CD14-positive monocyte (primary cell): ENCODE measurements at regions not wholly inside any gene's neighbourhood (a gene's known extent, or its start where the extent isn't known, plus 50 kb on each side); places are given as distances from the start of the nearest gene placed in this dataset.

Experiments
- DNase-seq, 3 donors: peaks; one replicate each; pipeline ENCODE4 v3.0.0-alpha.2; 2011 to 2022
- H2AFZ ChIP-seq: 2 replicates; pipeline ENCODE4 v1.6.0; 2012; ENCODE audit warnings: mild to moderate bottlenecking, low read depth, low read length, inconsistent platforms; ENCODE audit not compliant: insufficient read depth, poor library complexity, severe bottlenecking
- H3K27ac ChIP-seq, 2 donors: 1 replicate in 1 of 2; 2 replicates in 1 of 2; pipeline ENCODE4 v1.5.1; 2012 to 2013; ENCODE audit warnings: low read length in 2 of 2, control low read depth in 1 of 2, inconsistent platforms in 1 of 2, low read depth in 1 of 2, mild to moderate bottlenecking in 1 of 2
- H3K27me3 ChIP-seq, 2 donors: one replicate each; pipeline versions ENCODE4 v1.6.0 to v1.6.1; 2011 to 2013; ENCODE audit warnings: low read length in 2 of 2; ENCODE audit not compliant: control insufficient read depth in 2 of 2, insufficient read depth in 2 of 2
- H3K36me3 ChIP-seq, 2 donors: replicated peaks in 1 of 2; 1 replicate in 1 of 2; 2 replicates in 1 of 2; pipeline versions ENCODE4 v1.5.1 to v1.6.1; 2012 to 2013; ENCODE audit warnings: low read length in 2 of 2, control low read depth in 1 of 2, inconsistent platforms in 1 of 2, mild to moderate bottlenecking in 1 of 2; ENCODE audit not compliant: insufficient read depth in 2 of 2, control insufficient read depth in 1 of 2
- H3K4me1 ChIP-seq, 2 donors: 1 replicate in 1 of 2; 2 replicates in 1 of 2; pipeline versions ENCODE4 v1.5.1 to v1.6.1; 2012 to 2013; ENCODE audit warnings: low read length in 2 of 2, control low read depth in 1 of 2, inconsistent platforms in 1 of 2, mild to moderate bottlenecking in 1 of 2, moderate library complexity in 1 of 2; ENCODE audit not compliant: insufficient read depth in 2 of 2, control insufficient read depth in 1 of 2
- H3K4me2 ChIP-seq: replicated peaks from 2 replicates; pipeline ENCODE3; 2012; ENCODE audit warnings: low read length, moderate library complexity, mild to moderate bottlenecking; ENCODE audit not compliant: poor library complexity, severe bottlenecking; ENCODE audit errors: extremely low read depth
- H3K4me3 ChIP-seq, 3 experiments: fragments of 200-600 bp in 1 of 3; sonication (generic) in 1 of 3; replicated peaks in 1 of 3; 1 replicate in 2 of 3; 2 replicates in 1 of 3; pipeline ENCODE4 v1.5.1; 2011 to 2013; ENCODE audit warnings: low read length in 3 of 3, mild to moderate bottlenecking in 3 of 3, control low read depth in 2 of 3, low read depth in 2 of 3, inconsistent platforms in 1 of 3, moderate library complexity in 1 of 3
- H3K79me2 ChIP-seq: 2 replicates; pipeline ENCODE4 v1.6.0; 2012; ENCODE audit warnings: mild to moderate bottlenecking, control low read depth, inconsistent platforms, low read length, moderate library complexity; ENCODE audit not compliant: insufficient read depth
- H3K9ac ChIP-seq: 2 replicates; pipeline ENCODE4 v1.6.0; 2017; ENCODE audit warnings: low read length, mild to moderate bottlenecking; ENCODE audit not compliant: insufficient read depth, poor library complexity, severe bottlenecking
- H3K9me3 ChIP-seq, 2 donors: replicated peaks in 1 of 2; 1 replicate in 1 of 2; 2 replicates in 1 of 2; pipeline versions ENCODE4 v1.5.1 to v1.6.1; 2012 to 2013; ENCODE audit warnings: low read length in 2 of 2, control low read depth in 1 of 2; ENCODE audit not compliant: control insufficient read depth in 1 of 2, insufficient read depth in 1 of 2
- H4K20me1 ChIP-seq: 2 replicates; pipeline ENCODE4 v1.6.0; 2012; ENCODE audit warnings: mild to moderate bottlenecking, low read length, control low read depth, moderate library complexity; ENCODE audit not compliant: insufficient read depth
- H3K27ac Mint-ChIP-seq, 7 donors: one replicate each; pipeline ENCODE4 v1.8.0; 2020; ENCODE audit warnings: mild to moderate bottlenecking in 7 of 7, mixed read lengths in 7 of 7, moderate library complexity in 6 of 7, inconsistent platforms in 2 of 7
- H3K27me3 Mint-ChIP-seq, 3 donors: one replicate each; pipeline ENCODE4 v1.8.0; 2021 to 2022; ENCODE audit warnings: low read depth in 3 of 3, mild to moderate bottlenecking in 3 of 3, mixed read lengths in 3 of 3, moderate library complexity in 3 of 3, inconsistent platforms in 1 of 3
- H3K36me3 Mint-ChIP-seq, 2 donors: one replicate each; pipeline ENCODE4 v1.8.0; 2020; ENCODE audit warnings: mixed read lengths in 2 of 2, inconsistent platforms in 1 of 2, mild to moderate bottlenecking in 1 of 2
- H3K4me1 Mint-ChIP-seq: one replicate; pipeline ENCODE4 v1.8.0; 2020; ENCODE audit warnings: mild to moderate bottlenecking, mixed read lengths
- H3K4me3 Mint-ChIP-seq, 2 donors: one replicate each; pipeline ENCODE4 v1.8.0; 2020; ENCODE audit warnings: mild to moderate bottlenecking in 2 of 2, mixed read lengths in 2 of 2, moderate library complexity in 1 of 2
- H3K9me3 Mint-ChIP-seq, 7 donors: one replicate each; pipeline ENCODE4 v1.8.0; 2020 to 2022; ENCODE audit warnings: mixed read lengths in 7 of 7, mild to moderate bottlenecking in 6 of 7, moderate library complexity in 6 of 7, inconsistent platforms in 2 of 7
- WGBS: methylation state at CpG from one replicate; pipeline ENCODE4 v1.1.5; 2013; ENCODE audit warnings: missing lambda C conversion rate; ENCODE audit not compliant: insufficient coverage; 5-methylcytosine and 5-hydroxymethylcytosine counted together
- intact Hi-C, 2 donors: fragments of 100-400 bp; cut with micrococcal nuclease; formaldehyde crosslinking; loops; one replicate each; pipeline versions ENCODE4 v1.15.0 to v1.15.1; 2023
- TF ChIP-seq, protein P1 (sequence below): fragments of 200-600 bp; IDR thresholded peaks from one replicate; pipeline ENCODE4 v1.8.0; 2022; ENCODE audit warnings: antibody characterized with exemption, mild to moderate bottlenecking

- Histone ChIP-seq H3K9ac (no peak overlapping the region), H3K4me3 (no peak overlapping the region), H4K20me1 (no peaks in the 10 kb centered on the region), H2AFZ (no peak overlapping the region), H3K4me2 (no peak overlapping the region), H3K36me3 (no peaks in the 10 kb centered on the region), H3K27ac (no peak overlapping the region), H3K79me2 (no peaks in the 10 kb centered on the region), H3K4me1 (no peaks in the 10 kb centered on the region), H3K9me3 (no peaks in the 10 kb centered on the region), H3K27me3 (no peaks in the 10 kb centered on the region)
- TF ChIP-seq, protein P1, sequence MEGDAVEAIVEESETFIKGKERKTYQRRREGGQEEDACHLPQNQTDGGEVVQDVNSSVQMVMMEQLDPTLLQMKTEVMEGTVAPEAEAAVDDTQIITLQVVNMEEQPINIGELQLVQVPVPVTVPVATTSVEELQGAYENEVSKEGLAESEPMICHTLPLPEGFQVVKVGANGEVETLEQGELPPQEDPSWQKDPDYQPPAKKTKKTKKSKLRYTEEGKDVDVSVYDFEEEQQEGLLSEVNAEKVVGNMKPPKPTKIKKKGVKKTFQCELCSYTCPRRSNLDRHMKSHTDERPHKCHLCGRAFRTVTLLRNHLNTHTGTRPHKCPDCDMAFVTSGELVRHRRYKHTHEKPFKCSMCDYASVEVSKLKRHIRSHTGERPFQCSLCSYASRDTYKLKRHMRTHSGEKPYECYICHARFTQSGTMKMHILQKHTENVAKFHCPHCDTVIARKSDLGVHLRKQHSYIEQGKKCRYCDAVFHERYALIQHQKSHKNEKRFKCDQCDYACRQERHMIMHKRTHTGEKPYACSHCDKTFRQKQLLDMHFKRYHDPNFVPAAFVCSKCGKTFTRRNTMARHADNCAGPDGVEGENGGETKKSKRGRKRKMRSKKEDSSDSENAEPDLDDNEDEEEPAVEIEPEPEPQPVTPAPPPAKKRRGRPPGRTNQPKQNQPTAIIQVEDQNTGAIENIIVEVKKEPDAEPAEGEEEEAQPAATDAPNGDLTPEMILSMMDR: no peak
- intact Hi-C loops: no loop called here
- H3K4me3 Mint-ChIP-seq: no peak overlapping the region
- H3K27me3 Mint-ChIP-seq: no peaks in the 10 kb centered on the region
- H3K4me1 Mint-ChIP-seq: no peaks in the 10 kb centered on the region
- no CpG with 5 or more reads among the region's 2 CpGs for WGBS
- peaks cover 0 to 2% (median 0%) of the 10 kb centered on the region in 7 donors for H3K9me3 Mint-ChIP-seq
- no peak overlapping the region for H3K27ac Mint-ChIP-seq
- no peak for DNase-seq
- no peaks in the 10 kb centered on the region for H3K36me3 Mint-ChIP-seq
These were observed 574.0 kb upstream of the POU3F2 start for GRCh38 chr6:98260382-98260781.

DNA sequence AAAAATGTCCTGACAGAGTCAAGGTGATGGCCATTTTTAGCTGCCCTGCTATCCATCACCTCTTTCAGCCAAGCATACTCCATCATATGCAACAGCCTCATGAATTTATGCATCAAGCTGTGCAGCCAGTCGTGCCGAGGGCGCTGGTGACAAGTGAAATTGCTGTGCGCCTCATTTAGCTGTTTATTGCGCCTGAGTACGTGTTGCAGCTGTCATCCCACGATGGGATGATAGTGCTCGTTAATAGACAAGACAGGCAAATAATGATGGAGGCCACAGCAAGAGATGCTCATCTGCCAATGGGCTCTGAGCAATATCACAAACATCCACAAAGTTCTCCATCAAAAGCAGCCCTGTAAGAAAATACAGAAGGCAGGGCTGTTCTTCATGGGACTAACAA lies 562.3 kb upstream of the POU3F2 start:
- H3K27me3 Mint-ChIP-seq: peaks cover 0 to 2% (median 0%) of the 10 kb centered on the region in 3 donors
- no peaks in the 10 kb centered on the region for H3K9me3 ChIP-seq
- no peak overlapping the region for H3K27ac Mint-ChIP-seq
- no peak overlapping the region for H2AFZ ChIP-seq
- H3K4me2 ChIP-seq: no peak overlapping the region
- H3K9me3 Mint-ChIP-seq: peaks cover 0 to 2% (median 0%) of the 10 kb centered on the region in 7 donors
- H3K36me3 Mint-ChIP-seq: no peaks in the 10 kb centered on the region
- no peaks in the 10 kb centered on the region for H3K27me3 ChIP-seq
- H3K79me2 ChIP-seq: no peaks in the 10 kb centered on the region
- H3K4me3 ChIP-seq: no peak overlapping the region
- TF ChIP-seq, protein P1: no peak
- intact Hi-C loops: no loop called here
- no peak overlapping the region for H3K9ac ChIP-seq
- no peaks in the 10 kb centered on the region for H3K4me1 Mint-ChIP-seq
- 92% methylated on average over 8 of the region's 8 CpGs for WGBS
- no peaks in the 10 kb centered on the region for H3K36me3 ChIP-seq
- DNase-seq: no peak
- no peaks in the 10 kb centered on the region for H3K4me1 ChIP-seq
- H3K27ac ChIP-seq: no peak overlapping the region
- H4K20me1 ChIP-seq: no peaks in the 10 kb centered on the region
- no peak overlapping the region for H3K4me3 Mint-ChIP-seq
